ENCODE measurements at regions not wholly inside any gene's neighbourhood (a gene's known extent, or its start where the extent isn't known, plus 50 kb on each side); places are given as distances from the start of the nearest gene placed in this dataset.
"Not testable (repeated sequence)": the region's sequence is repeated elsewhere in the genome, so short reads cannot be mapped to it uniquely, and the experiment has no call there.

DNA sequence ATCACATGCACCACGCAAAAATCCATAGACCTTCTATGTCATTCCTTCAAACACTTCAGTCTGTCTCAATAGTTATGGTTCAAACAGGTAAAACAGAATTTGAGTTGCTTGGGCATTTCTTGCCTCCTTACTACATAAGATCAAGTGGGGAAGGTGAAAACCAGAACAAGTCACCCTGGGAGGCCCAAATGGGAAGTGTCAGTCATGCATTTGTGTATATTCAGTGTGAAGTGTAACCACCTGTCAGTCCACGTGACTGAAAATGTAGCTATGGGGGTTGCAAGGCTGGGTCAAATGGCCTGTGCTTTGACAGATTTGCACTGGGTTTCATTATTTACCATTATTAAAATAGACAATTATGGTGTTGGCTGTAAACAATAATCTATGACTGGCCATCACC is 176.6 kb upstream of the VIPR2 start:
- H3K9me3 ChIP-seq, result no peaks in the 10 kb centered on the region
- intact Hi-C loops (cut with DNase I), result no loop called here
- DNase-seq (ENCODE audit: extremely low spot score in 2 of 2), result no peak
- no peaks in the 10 kb centered on the region for H3K27me3 ChIP-seq
- no peak for TF ChIP-seq POLR2A (IDR thresholded peaks at IDR 0.05)
- TF ChIP-seq POLR2AphosphoS5 (IDR thresholded peaks at IDR 0.05; ENCODE audit: insufficient read depth in 1 of 2, low read depth in 1 of 2), result no peak
- no peak for TF ChIP-seq CTCF (IDR thresholded peaks at IDR 0.05)
- H3K36me3 ChIP-seq, result no peaks in the 10 kb centered on the region
- no peak overlapping the region for H3K27ac ChIP-seq
- H3K4me1 ChIP-seq, result no peaks in the 10 kb centered on the region
- H3K4me3 ChIP-seq, result no peak overlapping the region

- no peak overlapping the region for H3K27ac ChIP-seq
- H3K27me3 ChIP-seq, result no peaks in the 10 kb centered on the region
- H3K36me3 ChIP-seq, result no peaks in the 10 kb centered on the region
- H3K9me3 ChIP-seq, result no peaks in the 10 kb centered on the region
- no peak for DNase-seq (ENCODE audit: extremely low spot score in 2 of 2)
- intact Hi-C loops (cut with DNase I), result no loop called here
- TF ChIP-seq POLR2A (IDR thresholded peaks at IDR 0.05) (no peak), CTCF (IDR thresholded peaks at IDR 0.05) (no peak), POLR2AphosphoS5 (IDR thresholded peaks at IDR 0.05; ENCODE audit: insufficient read depth in 1 of 2, low read depth in 1 of 2) (no peak)
- H3K4me3 ChIP-seq, result no peak overlapping the region
- no peaks in the 10 kb centered on the region for H3K4me1 ChIP-seq
Measured at GRCh38 chr7:159318682-159319351, 174.2 kb upstream of the VIPR2 start.

GRCh38 chr7:159317294-159317693 is 172.6 kb upstream of the VIPR2 start:
- Histone ChIP-seq H3K27me3 (no peaks in the 10 kb centered on the region), H3K27ac (no peak overlapping the region), H3K4me3 (no peak overlapping the region), H3K9me3 (no peaks in the 10 kb centered on the region), H3K36me3 (no peaks in the 10 kb centered on the region), H3K4me1 (no peaks in the 10 kb centered on the region)
- DNase-seq (ENCODE audit: extremely low spot score in 2 of 2), result no peak
- intact Hi-C loops (cut with DNase I), result no loop called here
- no peak for TF ChIP-seq POLR2AphosphoS5 (IDR thresholded peaks at IDR 0.05; ENCODE audit: insufficient read depth in 1 of 2, low read depth in 1 of 2)
- no peak for TF ChIP-seq CTCF (IDR thresholded peaks at IDR 0.05)

DNA sequence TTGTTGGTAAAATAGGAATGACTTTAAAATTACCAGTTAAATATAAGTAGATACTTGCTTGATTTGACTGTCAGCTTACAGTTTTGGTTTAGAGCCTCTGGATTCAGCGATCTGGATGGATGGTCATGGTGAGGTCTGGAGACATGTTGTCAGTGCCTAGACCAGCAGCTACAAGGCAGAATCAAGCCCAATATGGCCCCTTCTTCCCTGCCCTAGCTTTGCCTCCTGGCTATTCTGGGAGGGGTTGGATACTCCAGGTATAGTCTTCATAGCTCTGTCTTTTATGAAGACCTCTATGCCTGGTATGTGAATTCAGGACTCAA is 166.5 kb upstream of the VIPR2 start:
- DNase-seq (ENCODE audit: extremely low spot score in 2 of 2), result no peak
- no peaks in the 10 kb centered on the region for H3K36me3 ChIP-seq
- H3K27ac ChIP-seq, result no peak overlapping the region
- no peaks in the 10 kb centered on the region for H3K4me1 ChIP-seq
- H3K9me3 ChIP-seq, result no peaks in the 10 kb centered on the region
- intact Hi-C loops (cut with DNase I), result no loop called here
- TF ChIP-seq CTCF (IDR thresholded peaks at IDR 0.05), result no peak
- TF ChIP-seq POLR2A (IDR thresholded peaks at IDR 0.05), result no peak
- TF ChIP-seq POLR2AphosphoS5 (IDR thresholded peaks at IDR 0.05; ENCODE audit: insufficient read depth in 1 of 2, low read depth in 1 of 2), result no peak
- no peaks in the 10 kb centered on the region for H3K27me3 ChIP-seq
- no peak overlapping the region for H3K4me3 ChIP-seq

- H3K27me3 ChIP-seq, result no peaks in the 10 kb centered on the region
- no peak overlapping the region for H3K4me3 ChIP-seq
- intact Hi-C loops (cut with DNase I), result no loop called here
- DNase-seq (ENCODE audit: extremely low spot score in 2 of 2), result no peak
- H3K27ac ChIP-seq, result no peak overlapping the region
- TF ChIP-seq POLR2A (IDR thresholded peaks at IDR 0.05) (no peak), POLR2AphosphoS5 (IDR thresholded peaks at IDR 0.05; ENCODE audit: insufficient read depth in 1 of 2, low read depth in 1 of 2) (no peak), CTCF (IDR thresholded peaks at IDR 0.05) (no peak)
- H3K36me3 ChIP-seq, result no peaks in the 10 kb centered on the region
- H3K4me1 ChIP-seq, result no peaks in the 10 kb centered on the region
- no peaks in the 10 kb centered on the region for H3K9me3 ChIP-seq
Measured at GRCh38 chr7:159310457-159311171, 165.9 kb upstream of the VIPR2 start.

DNA sequence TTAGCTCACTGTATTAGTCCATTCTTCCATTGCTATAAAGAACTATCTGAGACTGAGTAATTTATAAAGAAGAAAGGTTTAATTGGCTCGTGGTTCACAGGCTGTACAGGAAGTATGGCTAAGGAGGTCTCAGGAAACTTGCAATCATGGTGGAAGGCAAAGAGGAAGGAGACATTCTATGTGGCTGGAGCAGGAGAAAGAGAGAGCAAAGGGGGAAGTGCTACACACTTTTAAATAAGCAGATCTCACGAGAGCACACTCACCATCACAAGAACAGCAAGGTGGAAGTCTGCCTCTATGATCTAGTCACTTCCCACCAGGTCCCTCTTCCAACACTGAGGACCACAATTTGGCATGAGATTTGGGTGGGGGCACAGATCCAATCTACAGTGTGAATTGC is 164.5 kb upstream of the VIPR2 start:
- intact Hi-C loops (cut with DNase I); H3K4me1 ChIP-seq; H3K9me3 ChIP-seq; DNase-seq (ENCODE audit: extremely low spot score in 2 of 2); H3K27me3 ChIP-seq; H3K27ac ChIP-seq; H3K4me3 ChIP-seq; H3K36me3 ChIP-seq: not testable (repeated sequence)

All from vagina (tissue), 2 donors.